NB4 (cell line): ENCODE measurements at regions not wholly inside any gene's neighbourhood (a gene's known extent, or its start where the extent isn't known, plus 50 kb on each side); places are given as distances from the start of the nearest gene placed in this dataset.

ENCODE experiments used
- MYC ChIP-seq: IDR thresholded peaks from 2 replicates; pipeline ENCODE4 v1.6.1; 2011; ENCODE audit warnings: low read depth, low read length
- POLR2A ChIP-seq: IDR thresholded peaks from 2 replicates; pipeline ENCODE4 v1.6.1; 2011; ENCODE audit warnings: mild to moderate bottlenecking; ENCODE audit not compliant: insufficient read length; ENCODE audit errors: extremely low read depth
- TF ChIP-seq, protein P1 (sequence below): IDR thresholded peaks from one replicate; pipeline ENCODE4 v1.5.1; 2012; ENCODE audit warnings: low read depth, low read length

DNA sequence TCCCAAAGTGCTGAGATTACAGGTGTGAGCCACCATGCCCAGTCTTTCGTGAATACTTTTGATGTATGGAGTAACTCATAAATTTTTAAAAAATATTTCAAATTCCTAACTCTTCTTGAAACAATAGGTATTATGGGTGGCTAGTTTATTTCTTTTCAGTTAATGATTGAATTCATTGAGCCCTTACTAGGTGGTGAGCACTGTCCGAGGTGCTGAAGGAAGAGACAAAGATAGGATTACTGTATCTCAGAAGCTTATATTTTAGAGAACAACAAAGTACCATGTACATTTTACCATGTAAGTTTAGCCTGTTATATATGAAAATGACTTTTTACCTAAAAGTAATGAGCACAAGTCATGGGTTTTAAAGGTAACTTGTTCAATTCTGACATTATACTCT lies 418.3 kb downstream of the NPIPA7 start:
- TF ChIP-seq, protein P1, sequence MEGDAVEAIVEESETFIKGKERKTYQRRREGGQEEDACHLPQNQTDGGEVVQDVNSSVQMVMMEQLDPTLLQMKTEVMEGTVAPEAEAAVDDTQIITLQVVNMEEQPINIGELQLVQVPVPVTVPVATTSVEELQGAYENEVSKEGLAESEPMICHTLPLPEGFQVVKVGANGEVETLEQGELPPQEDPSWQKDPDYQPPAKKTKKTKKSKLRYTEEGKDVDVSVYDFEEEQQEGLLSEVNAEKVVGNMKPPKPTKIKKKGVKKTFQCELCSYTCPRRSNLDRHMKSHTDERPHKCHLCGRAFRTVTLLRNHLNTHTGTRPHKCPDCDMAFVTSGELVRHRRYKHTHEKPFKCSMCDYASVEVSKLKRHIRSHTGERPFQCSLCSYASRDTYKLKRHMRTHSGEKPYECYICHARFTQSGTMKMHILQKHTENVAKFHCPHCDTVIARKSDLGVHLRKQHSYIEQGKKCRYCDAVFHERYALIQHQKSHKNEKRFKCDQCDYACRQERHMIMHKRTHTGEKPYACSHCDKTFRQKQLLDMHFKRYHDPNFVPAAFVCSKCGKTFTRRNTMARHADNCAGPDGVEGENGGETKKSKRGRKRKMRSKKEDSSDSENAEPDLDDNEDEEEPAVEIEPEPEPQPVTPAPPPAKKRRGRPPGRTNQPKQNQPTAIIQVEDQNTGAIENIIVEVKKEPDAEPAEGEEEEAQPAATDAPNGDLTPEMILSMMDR = no peak
- TF ChIP-seq POLR2A (no peak), MYC (no peak)
